ENCODE measurements at regions not wholly inside any gene's neighbourhood (a gene's known extent, or its start where the extent isn't known, plus 50 kb on each side); places are given as distances from the start of the nearest gene placed in this dataset.

DNA sequence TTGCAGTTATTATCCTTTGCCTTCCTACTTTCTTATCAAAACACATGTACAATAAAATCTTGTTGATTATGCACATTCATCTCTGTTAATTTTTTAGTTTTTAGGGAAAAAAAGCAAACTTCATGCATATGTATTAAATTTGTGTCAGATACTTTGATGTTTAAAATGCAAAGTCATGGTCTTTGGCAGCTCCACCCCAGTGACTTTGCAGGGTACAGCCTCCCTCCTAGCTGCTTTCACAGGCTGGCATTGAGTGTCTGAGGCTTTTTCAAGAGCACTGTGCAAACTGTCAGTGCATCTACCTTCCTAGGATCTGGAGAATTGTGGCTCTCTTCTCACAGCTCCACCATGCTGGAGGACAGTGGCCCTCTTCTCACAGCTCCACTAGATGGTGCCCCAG, 1988.1 kb upstream of the PCDH20 start:
- TF ChIP-seq EZH2 (IDR thresholded peaks at IDR 0.05) (no peak), POLR2AphosphoS5 (IDR thresholded peaks at IDR 0.05; ENCODE audit: borderline replicate concordance, low read depth, low read length) (no peak)
